Body of pancreas (tissue), 4 donors: ENCODE measurements at regions not wholly inside any gene's neighbourhood (a gene's known extent, or its start where the extent isn't known, plus 50 kb on each side); places are given as distances from the start of the nearest gene placed in this dataset.
"Not testable (repeated sequence)": the region's sequence is repeated elsewhere in the genome, so short reads cannot be mapped to it uniquely, and the experiment has no call there.

Source experiments
- ATAC-seq: fragments of 150-250 bp; one replicate; pipeline ENCODE4 v1.9.1; 2016
- DNase-seq, 4 donors: peaks; one replicate each; pipeline ENCODE4 v3.0.0-alpha.2; 2019
- H3K27ac ChIP-seq, 4 donors: fragments of 200-600 bp; sonication (generic); 1 replicate in 3 of 4; 2 replicates in 1 of 4; pipeline versions ENCODE4 v1.5.1 to v1.6.1; 2016 to 2019; ENCODE audit warnings: mild to moderate bottlenecking in 1 of 4, mixed read lengths in 1 of 4, moderate library complexity in 1 of 4
- H3K27me3 ChIP-seq, 2 donors: fragments of 200-600 bp; sonication (generic); one replicate each; pipeline ENCODE4 v1.6.0; 2016; ENCODE audit warnings: mild to moderate bottlenecking in 1 of 2
- H3K36me3 ChIP-seq, 2 donors: fragments of 200-600 bp; sonication (generic); replicated peaks in 1 of 2; 2 replicates each; pipeline ENCODE4 v1.5.1; 2016; ENCODE audit warnings: low read depth in 2 of 2; ENCODE audit not compliant: insufficient read depth in 1 of 2
- H3K4me1 ChIP-seq: fragments of 200-600 bp; sonication (generic); one replicate; pipeline ENCODE4 v1.6.0; 2016
- H3K4me3 ChIP-seq, 2 donors: fragments of 200-600 bp; sonication (generic); 1 replicate in 1 of 2; 2 replicates in 1 of 2; pipeline ENCODE4 v1.5.1; 2016 to 2019
- H3K9me3 ChIP-seq, 3 donors: fragments of 200-600 bp; sonication (generic); 1 replicate in 2 of 3; 2 replicates in 1 of 3; pipeline ENCODE4 v1.5.1; 2016
- POLR2A ChIP-seq, 3 donors: fragments of 450-650 bp; IDR thresholded peaks; one replicate each; pipeline ENCODE4 v1.6.1; 2016; ENCODE audit warnings: antibody characterized with exemption in 3 of 3, mild to moderate bottlenecking in 2 of 3
- WGBS, 2 donors: methylation state at CpG; one replicate each; pipeline ENCODE4 v1.1.5; 2017; 5-methylcytosine and 5-hydroxymethylcytosine counted together
- intact Hi-C: fragments of 100-400 bp; cut with DNase I; formaldehyde crosslinking; loops from one replicate; pipeline ENCODE4 v1.15.1; 2023
- TF ChIP-seq, protein P1 (sequence below), 7 experiments: fragments of 450-650 bp in 4 of 7; fragments of 200-600 bp in 3 of 7; sonication (generic) in 3 of 7; IDR thresholded peaks; one replicate each; pipeline ENCODE4 v1.5.1; 2016 to 2019; ENCODE audit warnings: antibody characterized with exemption in 7 of 7

DNA sequence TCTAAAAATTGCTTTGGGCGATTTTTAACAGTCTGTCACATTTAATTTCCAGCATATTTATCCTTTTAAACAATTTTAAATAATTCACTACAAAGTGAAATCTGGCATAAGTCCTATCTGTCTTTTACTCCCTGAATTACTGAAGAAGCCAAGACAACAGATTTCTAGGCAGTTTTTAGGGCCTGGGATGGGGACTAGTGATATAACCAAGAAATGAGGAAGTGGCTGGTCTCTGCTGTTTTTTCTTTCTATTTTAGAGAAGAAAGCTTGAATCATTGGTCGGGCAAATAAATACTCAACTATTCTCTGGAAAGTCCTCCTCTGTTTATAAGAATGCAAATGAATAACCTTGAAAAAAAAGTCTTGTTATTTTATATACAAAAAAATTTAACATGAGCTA, 79.7 kb upstream of the SSBP2 start:
- no peak for TF ChIP-seq POLR2A (IDR thresholded peaks at IDR 0.05)
- TF ChIP-seq, protein P1, sequence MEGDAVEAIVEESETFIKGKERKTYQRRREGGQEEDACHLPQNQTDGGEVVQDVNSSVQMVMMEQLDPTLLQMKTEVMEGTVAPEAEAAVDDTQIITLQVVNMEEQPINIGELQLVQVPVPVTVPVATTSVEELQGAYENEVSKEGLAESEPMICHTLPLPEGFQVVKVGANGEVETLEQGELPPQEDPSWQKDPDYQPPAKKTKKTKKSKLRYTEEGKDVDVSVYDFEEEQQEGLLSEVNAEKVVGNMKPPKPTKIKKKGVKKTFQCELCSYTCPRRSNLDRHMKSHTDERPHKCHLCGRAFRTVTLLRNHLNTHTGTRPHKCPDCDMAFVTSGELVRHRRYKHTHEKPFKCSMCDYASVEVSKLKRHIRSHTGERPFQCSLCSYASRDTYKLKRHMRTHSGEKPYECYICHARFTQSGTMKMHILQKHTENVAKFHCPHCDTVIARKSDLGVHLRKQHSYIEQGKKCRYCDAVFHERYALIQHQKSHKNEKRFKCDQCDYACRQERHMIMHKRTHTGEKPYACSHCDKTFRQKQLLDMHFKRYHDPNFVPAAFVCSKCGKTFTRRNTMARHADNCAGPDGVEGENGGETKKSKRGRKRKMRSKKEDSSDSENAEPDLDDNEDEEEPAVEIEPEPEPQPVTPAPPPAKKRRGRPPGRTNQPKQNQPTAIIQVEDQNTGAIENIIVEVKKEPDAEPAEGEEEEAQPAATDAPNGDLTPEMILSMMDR (IDR thresholded peaks at IDR 0.05) = no peak
- DNase-seq = no peak
- no peaks in the 10 kb centered on the region for H3K36me3 ChIP-seq
- H3K9me3 ChIP-seq = no peaks in the 10 kb centered on the region
- intact Hi-C loops = no loop called here
- ATAC-seq = no peak
- H3K27ac ChIP-seq = no peak overlapping the region
- whole genome bisulfite sequencing, 2 donors = 69 to 73% methylated on average over 2 of the region's 2 CpGs
- H3K4me1 ChIP-seq = no peaks in the 10 kb centered on the region
- H3K4me3 ChIP-seq = no peak overlapping the region
- H3K27me3 ChIP-seq = no peaks in the 10 kb centered on the region

DNA sequence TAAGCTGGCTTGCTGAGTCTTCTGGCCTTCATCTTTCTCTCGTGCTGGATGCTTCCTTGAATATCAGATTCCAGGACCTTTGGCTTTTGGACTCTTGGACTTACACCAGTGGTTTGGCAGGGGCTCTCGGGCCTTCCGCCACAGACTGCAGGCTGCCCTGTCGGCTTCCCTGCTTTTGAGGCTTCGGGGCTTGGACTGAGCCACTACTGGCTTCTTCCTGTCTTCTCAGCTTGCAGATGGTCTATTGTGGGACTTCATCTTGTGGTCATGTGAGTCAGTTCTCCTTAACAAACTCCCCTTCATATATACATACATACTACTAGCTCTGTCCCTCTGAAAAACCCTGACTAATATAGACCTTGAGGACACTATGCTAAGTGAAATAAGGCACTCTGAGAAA, 78.3 kb upstream of the SSBP2 start:
- no peak overlapping the region for H3K27ac ChIP-seq
- intact Hi-C loops = no loop called here
- no peaks in the 10 kb centered on the region for H3K4me1 ChIP-seq
- H3K9me3 ChIP-seq = no peaks in the 10 kb centered on the region
- H3K36me3 ChIP-seq = no peaks in the 10 kb centered on the region
- WGBS, 2 donors = 39 to 67% methylated on average over 5 of the region's 5 CpGs
- H3K4me3 ChIP-seq = no peak overlapping the region
- TF ChIP-seq POLR2A (IDR thresholded peaks at IDR 0.05) = no peak
- TF ChIP-seq, protein P1 (IDR thresholded peaks at IDR 0.05) = no peak
- ATAC-seq (no peak), DNase-seq (peak in 1 of 4 donors; percentile 14)
- H3K27me3 ChIP-seq = no peaks in the 10 kb centered on the region

DNA sequence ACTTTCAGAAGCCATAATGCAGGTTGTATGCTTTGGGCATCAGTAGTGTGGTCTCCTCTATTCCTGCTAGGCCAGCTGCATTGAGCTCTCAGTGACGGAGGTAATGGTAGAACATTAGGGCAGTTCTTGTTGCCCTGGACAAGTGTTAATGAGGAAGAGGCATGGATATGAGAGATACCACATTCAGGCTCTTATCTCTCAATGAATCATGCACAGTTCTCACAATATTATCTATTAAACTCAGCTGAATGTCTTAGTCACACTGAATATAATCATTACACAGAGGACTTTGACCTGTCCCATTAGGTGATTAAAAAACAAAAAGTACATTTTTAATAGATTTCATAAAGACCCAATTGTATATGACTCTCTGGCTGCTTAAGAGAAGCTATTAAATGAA, 76.6 kb upstream of the SSBP2 start:
- intact Hi-C loops = no loop called here
- WGBS, 2 donors = 69 to 84% methylated on average over 1 of the region's 1 CpG
- DNase-seq (no peak), ATAC-seq (no peak)
- H3K4me3 ChIP-seq = no peak overlapping the region
- no peaks in the 10 kb centered on the region for H3K9me3 ChIP-seq
- no peaks in the 10 kb centered on the region for H3K27me3 ChIP-seq
- H3K4me1 ChIP-seq = no peaks in the 10 kb centered on the region
- no peaks in the 10 kb centered on the region for H3K36me3 ChIP-seq
- no peak overlapping the region for H3K27ac ChIP-seq
- TF ChIP-seq, protein P1 (IDR thresholded peaks at IDR 0.05) = no peak
- TF ChIP-seq POLR2A (IDR thresholded peaks at IDR 0.05) = no peak

DNA sequence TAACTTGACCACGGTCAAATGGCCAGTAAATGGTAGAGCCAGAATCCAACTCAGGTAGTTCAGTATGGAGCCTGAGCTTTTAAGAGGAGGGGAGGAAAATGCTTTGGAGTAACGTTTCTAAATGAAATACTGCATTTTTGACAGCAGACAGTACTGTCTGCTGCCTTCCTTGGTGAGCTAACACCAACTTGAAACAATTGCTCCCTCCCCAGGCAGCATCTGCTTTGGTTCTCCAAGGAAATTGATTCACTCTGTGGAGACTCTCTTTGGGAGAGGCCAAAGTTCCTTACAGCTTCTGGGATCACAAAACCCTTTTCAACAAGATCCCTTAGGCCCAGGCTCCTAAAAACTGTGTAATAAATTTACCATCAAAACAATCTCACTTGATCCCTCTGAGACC, 75.2 kb upstream of the SSBP2 start:
- TF ChIP-seq POLR2A (IDR thresholded peaks at IDR 0.05) = no peak
- TF ChIP-seq, protein P1 (IDR thresholded peaks at IDR 0.05) = no peak
- no peak for DNase-seq
- intact Hi-C loops = no loop called here
- Histone ChIP-seq H3K9me3 (no peaks in the 10 kb centered on the region), H3K4me3 (no peak overlapping the region), H3K36me3 (no peaks in the 10 kb centered on the region), H3K27me3 (no peaks in the 10 kb centered on the region), H3K27ac (no peak overlapping the region), H3K4me1 (no peaks in the 10 kb centered on the region)
- 60 to 76% methylated on average over 2 of the region's 2 CpGs for WGBS, 2 donors
- no peak for ATAC-seq

DNA sequence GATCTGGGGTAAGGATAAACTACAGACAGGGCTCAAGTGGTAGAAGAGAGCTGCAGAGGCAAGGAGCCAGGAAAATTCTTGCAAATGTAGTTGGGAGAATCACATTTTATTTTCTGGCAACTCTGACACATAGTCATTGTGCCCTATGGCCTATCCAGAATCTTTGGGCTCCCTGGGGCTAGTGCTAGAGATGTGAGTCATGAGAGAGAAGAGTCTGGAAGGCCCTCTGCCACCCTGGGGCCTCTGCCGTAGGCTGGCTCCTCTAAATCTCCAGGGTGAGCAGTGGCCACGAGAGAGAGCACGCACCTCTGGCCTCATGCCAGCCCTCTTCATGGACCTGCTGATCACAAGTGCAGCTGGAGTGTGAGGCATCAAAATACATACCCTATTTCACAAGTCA, 74.3 kb upstream of the SSBP2 start:
- H3K4me3 ChIP-seq = no peak overlapping the region
- no peak for TF ChIP-seq POLR2A (IDR thresholded peaks at IDR 0.05)
- TF ChIP-seq, protein P1 (IDR thresholded peaks at IDR 0.05) = no peak
- ATAC-seq (no peak), DNase-seq (peak; percentile 26 to 57 (median 54))
- no peaks in the 10 kb centered on the region for H3K27me3 ChIP-seq
- H3K27ac ChIP-seq = no peak overlapping the region
- H3K9me3 ChIP-seq = no peaks in the 10 kb centered on the region
- 15 to 40% methylated on average over 3 of the region's 3 CpGs for WGBS, 2 donors
- peaks cover 4% of the 10 kb centered on the region for H3K4me1 ChIP-seq
- intact Hi-C loops = no loop called here
- no peaks in the 10 kb centered on the region for H3K36me3 ChIP-seq

DNA sequence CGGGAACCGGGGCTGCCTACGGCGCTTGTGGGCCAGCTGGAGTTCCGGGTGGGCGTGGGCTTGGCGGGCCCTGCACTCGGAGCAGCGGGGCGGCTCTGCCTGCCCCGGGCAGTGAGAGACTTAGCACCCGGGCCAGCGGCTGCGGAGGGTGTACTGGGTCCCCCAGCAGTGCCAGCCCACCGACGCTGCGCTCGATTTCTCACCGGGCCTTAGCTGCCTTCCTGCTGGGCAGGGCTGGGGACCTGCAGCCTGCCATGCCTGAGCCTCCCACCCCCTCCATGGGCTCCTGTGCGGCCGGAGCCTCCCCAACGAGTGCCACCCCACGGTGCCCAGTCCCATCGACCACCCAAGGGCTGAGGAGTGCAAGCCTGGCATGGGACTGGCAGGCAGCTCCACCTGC, 72.8 kb upstream of the SSBP2 start:
- intact Hi-C loops = not testable (repeated sequence)
- 95 to 98% methylated on average over 3 to 24 of the region's 24 CpGs for WGBS, 2 donors

More for the DNA sequence above, 72.8 kb upstream of the SSBP2 start:
- not testable (repeated sequence) for H3K9me3 ChIP-seq, H3K27ac ChIP-seq, DNase-seq, ATAC-seq, H3K27me3 ChIP-seq, H3K4me3 ChIP-seq, H3K36me3 ChIP-seq
- H3K4me1 ChIP-seq = peaks cover 13% of the 10 kb centered on the region
